HG02678 (cell line): ENCODE measurements at regions not wholly inside any gene's neighbourhood (a gene's known extent, or its start where the extent isn't known, plus 50 kb on each side); places are given as distances from the start of the nearest gene placed in this dataset.
A peak's percentile ranks its signal among the peaks of the same experiment; 100 is the strongest.

ENCODE experiments used
- ATAC-seq: cut with Tn5 transposase; IDR thresholded peaks from one replicate; pipeline ENCODE4 v1.9.1; 2021; ENCODE audit warnings: mild to moderate bottlenecking, moderate library complexity; ENCODE audit not compliant: unreplicated experiment

- ATAC-seq: no peak
Observed at GRCh38 chr12:98123021-98123461, 392.3 kb upstream of the TMPO start.

GRCh38 chr12:98126637-98127335 is 388.6 kb upstream of the TMPO start:
- ATAC-seq: no peak

- no peak for ATAC-seq
Observed at GRCh38 chr12:98127336-98127679, 388.1 kb upstream of the TMPO start.

GRCh38 chr12:98127854-98128253 is 387.5 kb upstream of the TMPO start:
- ATAC-seq: no peak

GRCh38 chr12:98136544-98136943 is 378.8 kb upstream of the TMPO start:
- no peak for ATAC-seq

- no peak for ATAC-seq
Observed at GRCh38 chr12:98137278-98137677, 378.1 kb upstream of the TMPO start.

GRCh38 chr12:98144953-98145352 is 370.4 kb upstream of the TMPO start:
- no peak for ATAC-seq

GRCh38 chr12:98146043-98146442 is 369.3 kb upstream of the TMPO start:
- no peak for ATAC-seq

- ATAC-seq: no peak
Observed at GRCh38 chr12:98146487-98146886, 368.9 kb upstream of the TMPO start.

- peak; percentile 77 for ATAC-seq
Observed at GRCh38 chr12:98149270-98149669, 366.1 kb upstream of the TMPO start.

GRCh38 chr12:98149691-98150210 is 365.6 kb upstream of the TMPO start:
- ATAC-seq: peak; percentile 4

- no peak for ATAC-seq
Observed at GRCh38 chr12:98151105-98151590, 364.2 kb upstream of the TMPO start.

- ATAC-seq: no peak
Observed at GRCh38 chr12:98151984-98152383, 363.4 kb upstream of the TMPO start.

- no peak for ATAC-seq
Observed at GRCh38 chr12:98154850-98155249, 360.5 kb upstream of the TMPO start.

- no peak for ATAC-seq
Observed at GRCh38 chr12:98156697-98157096, 358.7 kb upstream of the TMPO start.

- no peak for ATAC-seq
Observed at GRCh38 chr12:98162906-98163678, 352.3 kb upstream of the TMPO start.

- ATAC-seq: no peak
Observed at GRCh38 chr12:98172304-98172703, 343.1 kb upstream of the TMPO start.

- ATAC-seq: no peak
Observed at GRCh38 chr12:98172801-98173200, 342.6 kb upstream of the TMPO start.

- ATAC-seq: no peak
Observed at GRCh38 chr12:98173773-98174427, 341.5 kb upstream of the TMPO start.

GRCh38 chr12:98174428-98174809 is 341.0 kb upstream of the TMPO start:
- ATAC-seq: no peak

- no peak for ATAC-seq
Observed at GRCh38 chr12:98178126-98178525, 337.3 kb upstream of the TMPO start.

- ATAC-seq: no peak
Observed at GRCh38 chr12:98179151-98179550, 336.2 kb upstream of the TMPO start.
